NB4 (cell line): ENCODE measurements at regions not wholly inside any gene's neighbourhood (a gene's known extent, or its start where the extent isn't known, plus 50 kb on each side); places are given as distances from the start of the nearest gene placed in this dataset.

ENCODE experiments used
- CTCF ChIP-seq: IDR thresholded peaks from one replicate; pipeline ENCODE4 v1.5.1; 2012; ENCODE audit warnings: low read depth, low read length
- MYC ChIP-seq: IDR thresholded peaks from 2 replicates; pipeline ENCODE4 v1.6.1; 2011; ENCODE audit warnings: low read depth, low read length
- POLR2A ChIP-seq: IDR thresholded peaks from 2 replicates; pipeline ENCODE4 v1.6.1; 2011; ENCODE audit warnings: mild to moderate bottlenecking; ENCODE audit not compliant: insufficient read length; ENCODE audit errors: extremely low read depth

DNA sequence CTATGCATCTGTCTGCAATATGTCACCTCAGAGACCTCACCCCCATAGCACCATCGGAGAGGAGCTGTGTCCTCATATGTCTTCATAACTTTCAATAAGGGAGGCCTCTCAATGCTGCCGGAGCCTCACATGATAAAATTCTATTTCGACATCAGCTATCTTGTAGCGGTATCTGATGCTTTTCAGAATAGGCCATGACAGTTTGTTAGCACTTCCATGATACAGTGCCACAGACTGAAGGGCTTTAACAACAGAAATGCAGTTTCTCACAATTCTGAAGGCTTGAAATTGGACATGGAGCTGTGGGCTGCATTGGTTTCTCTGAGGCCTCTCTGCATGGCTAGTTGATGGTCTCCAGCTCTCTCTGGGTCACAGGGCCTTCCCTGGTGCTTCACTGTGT is 125.0 kb upstream of the PZP start:
- TF ChIP-seq CTCF, result no peak
- no peak for TF ChIP-seq MYC
- TF ChIP-seq POLR2A, result no peak
